SK-N-MC (cell line): ENCODE measurements at regions not wholly inside any gene's neighbourhood (a gene's known extent, or its start where the extent isn't known, plus 50 kb on each side); places are given as distances from the start of the nearest gene placed in this dataset.

ENCODE experiments used
- DNase-seq: peaks from one replicate; pipeline ENCODE4 v3.0.0-alpha.2; 2011; ENCODE audit warnings: low read depth, low spot score
- H3K27ac ChIP-seq: fragments of 200-600 bp; sonication (generic); 2 replicates; pipeline ENCODE4 v1.5.1; 2016; ENCODE audit warnings: mixed run types
- H3K36me3 ChIP-seq: fragments of 200-600 bp; sonication (generic); 2 replicates; pipeline ENCODE4 v1.6.1; 2017; ENCODE audit warnings: antibody characterized with exemption, low read length, mixed read lengths; ENCODE audit not compliant: insufficient read depth
- H3K4me3 ChIP-seq: fragments of 200-600 bp; sonication (generic); 2 replicates; pipeline ENCODE4 v1.5.1; 2016
- H3K9ac ChIP-seq: fragments of 200-600 bp; sonication (generic); 2 replicates; pipeline ENCODE4 v1.8.0; 2017; ENCODE audit warnings: mixed run types, mixed read lengths; ENCODE audit not compliant: insufficient read length
- H3K9me3 ChIP-seq: fragments of 200-600 bp; sonication (generic); 2 replicates; pipeline ENCODE4 v1.6.1; 2017; ENCODE audit warnings: low read depth, mild to moderate bottlenecking, antibody characterized with exemption, low read length, moderate library complexity, mixed read lengths
- EZH2 ChIP-seq: fragments of 200-600 bp; sonication (generic); IDR thresholded peaks from one replicate; pipeline ENCODE4 v1.6.1; 2017; ENCODE audit warnings: antibody characterized with exemption
- FOXP2 ChIP-seq: optimal IDR thresholded peaks from 2 replicates; pipeline ENCODE3; 2011; ENCODE audit warnings: mild to moderate bottlenecking, moderate library complexity; ENCODE audit not compliant: insufficient read depth; ENCODE audit errors: extremely low read length, control extremely low read depth
- POLR2AphosphoS5 ChIP-seq: IDR thresholded peaks from 2 replicates; pipeline ENCODE4 v1.6.1; 2012; ENCODE audit warnings: mild to moderate bottlenecking, low read depth, low read length, borderline replicate concordance

DNA sequence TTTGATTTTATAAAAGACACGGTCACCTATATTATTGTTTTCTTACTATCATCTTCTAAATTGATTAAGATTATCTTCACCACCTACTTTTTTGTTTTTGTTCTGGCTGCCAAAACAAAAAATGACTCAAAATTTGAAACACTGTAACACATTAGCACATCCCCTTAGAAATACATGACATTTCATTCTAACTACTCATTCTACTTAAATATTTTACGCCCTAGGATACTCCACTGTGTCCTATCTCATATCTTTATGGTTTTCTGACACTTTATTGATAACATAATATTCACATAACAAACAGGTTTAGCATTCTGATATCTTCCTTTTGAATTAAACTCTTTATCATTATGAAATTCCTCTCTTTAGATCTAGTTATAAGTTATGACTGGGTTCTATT, 656.2 kb downstream of the GBE1 start:
- Histone ChIP-seq H3K4me3 (no peak overlapping the region), H3K9me3 (no peaks in the 10 kb centered on the region), H3K36me3 (no peaks in the 10 kb centered on the region), H3K9ac (no peak overlapping the region), H3K27ac (no peak overlapping the region)
- TF ChIP-seq EZH2 = no peak
- no peak for TF ChIP-seq FOXP2
- no peak for TF ChIP-seq POLR2AphosphoS5
- DNase-seq = no peak

DNA sequence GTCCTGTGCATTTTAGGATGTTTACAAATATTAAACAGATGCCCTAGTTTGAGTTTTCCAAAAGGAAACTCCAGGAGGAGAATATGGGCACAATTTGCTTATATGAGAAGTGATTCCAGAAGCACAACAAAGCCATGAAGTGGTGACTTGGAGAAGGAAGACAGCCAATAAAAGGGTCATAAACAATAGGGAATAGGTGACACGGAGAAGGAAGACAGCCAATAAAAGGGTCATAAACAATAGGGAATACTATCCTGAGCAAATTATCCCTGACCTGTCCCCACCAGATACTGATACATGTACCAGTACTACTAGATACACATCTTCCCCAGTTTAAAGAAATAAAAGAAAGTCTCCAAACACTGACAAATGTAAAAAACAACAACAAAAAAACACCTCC, 663.6 kb downstream of the GBE1 start:
- TF ChIP-seq POLR2AphosphoS5 (no peak), EZH2 (no peak), FOXP2 (no peak)
- Histone ChIP-seq H3K27ac (no peak overlapping the region), H3K36me3 (no peaks in the 10 kb centered on the region), H3K4me3 (no peak overlapping the region), H3K9me3 (no peaks in the 10 kb centered on the region), H3K9ac (no peak overlapping the region)
- no peak for DNase-seq

DNA sequence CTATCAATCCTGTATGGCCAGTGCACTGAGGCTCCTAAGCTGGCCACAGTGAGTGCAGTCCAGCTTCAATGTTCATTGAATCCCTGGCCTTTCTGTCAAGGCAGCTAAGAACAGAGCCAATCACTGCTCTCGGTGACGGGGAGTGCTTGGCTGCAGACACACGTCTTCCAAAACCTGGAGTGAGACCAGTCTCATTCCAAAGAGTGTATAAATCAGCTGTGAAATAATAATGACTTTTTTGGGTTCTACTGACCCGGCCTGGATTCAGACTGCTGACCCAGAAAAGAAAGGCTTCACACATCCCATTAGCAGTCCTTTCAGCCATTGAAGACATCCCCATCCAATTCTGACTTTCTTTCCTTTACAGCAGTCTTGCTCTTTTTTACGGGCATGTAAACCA, 665.5 kb downstream of the GBE1 start:
- H3K36me3 ChIP-seq = no peaks in the 10 kb centered on the region
- no peak overlapping the region for H3K27ac ChIP-seq
- H3K4me3 ChIP-seq = no peak overlapping the region
- TF ChIP-seq EZH2 (no peak), FOXP2 (no peak), POLR2AphosphoS5 (no peak)
- DNase-seq = no peak
- H3K9me3 ChIP-seq = no peaks in the 10 kb centered on the region
- H3K9ac ChIP-seq = no peak overlapping the region

DNA sequence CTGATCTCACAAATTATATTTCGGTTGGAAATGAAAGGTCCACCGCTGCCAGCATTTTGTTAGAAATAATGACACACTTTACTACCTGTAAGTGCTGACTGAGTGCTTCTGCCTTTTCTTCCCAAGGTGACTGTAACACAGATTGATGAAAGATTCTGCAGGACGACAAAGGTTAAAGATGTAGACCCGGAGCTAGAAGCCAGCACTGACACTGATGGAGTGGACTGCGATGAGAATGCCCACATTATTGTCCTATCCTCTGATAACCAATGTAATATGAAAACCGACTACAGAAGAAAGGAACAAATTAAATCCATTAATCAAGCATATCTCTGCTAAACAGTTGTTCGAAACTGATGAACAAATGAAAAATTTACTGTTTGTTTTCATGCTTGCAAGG, 666.5 kb downstream of the GBE1 start:
- no peak for TF ChIP-seq FOXP2
- TF ChIP-seq POLR2AphosphoS5 = no peak
- TF ChIP-seq EZH2 = no peak
- H3K36me3 ChIP-seq = no peaks in the 10 kb centered on the region
- no peak for DNase-seq
- no peak overlapping the region for H3K27ac ChIP-seq
- no peaks in the 10 kb centered on the region for H3K9me3 ChIP-seq
- H3K9ac ChIP-seq = no peak overlapping the region
- H3K4me3 ChIP-seq = no peak overlapping the region

DNA sequence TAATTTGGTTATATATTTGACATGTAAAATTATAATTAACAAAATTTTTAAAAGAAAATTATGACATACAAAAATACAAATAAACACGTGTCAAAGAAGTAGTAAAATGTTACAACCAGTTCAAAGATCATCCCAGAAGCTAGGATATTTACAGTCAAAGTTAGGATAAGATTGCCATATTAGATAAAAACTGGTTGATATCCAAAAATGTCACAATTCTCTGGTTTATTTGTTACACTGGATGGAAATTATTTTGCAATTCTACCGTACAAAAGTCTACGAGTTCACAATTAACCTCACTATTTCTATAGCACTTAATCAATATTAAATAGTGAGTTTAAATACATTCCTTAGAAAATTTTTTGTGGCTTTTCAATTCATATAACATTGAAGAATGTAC, 673.8 kb downstream of the GBE1 start:
- no peak for DNase-seq
- Histone ChIP-seq H3K36me3 (no peaks in the 10 kb centered on the region), H3K4me3 (no peak overlapping the region), H3K27ac (no peak overlapping the region), H3K9ac (no peak overlapping the region), H3K9me3 (no peaks in the 10 kb centered on the region)
- TF ChIP-seq POLR2AphosphoS5 = no peak
- TF ChIP-seq EZH2 = no peak
- no peak for TF ChIP-seq FOXP2

DNA sequence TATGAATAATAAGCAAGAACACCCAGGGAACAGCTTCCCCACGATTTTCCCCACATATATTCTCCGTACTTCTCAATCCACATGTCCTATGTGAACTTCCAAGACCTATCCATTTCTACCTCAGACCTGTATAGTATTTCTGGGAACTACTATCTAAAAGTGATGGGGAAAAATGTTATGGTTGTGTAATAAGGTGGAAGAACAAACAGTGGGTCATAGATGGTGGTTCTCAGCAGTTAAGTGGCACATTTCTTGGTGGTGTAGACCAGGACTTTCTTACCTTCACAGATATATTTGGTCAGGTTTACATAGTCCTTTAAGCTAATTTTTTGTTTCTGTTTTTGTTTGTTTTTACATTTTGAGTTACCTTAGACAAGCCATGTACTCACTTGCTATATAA, 675.1 kb downstream of the GBE1 start:
- H3K9ac ChIP-seq = no peak overlapping the region

DNA sequence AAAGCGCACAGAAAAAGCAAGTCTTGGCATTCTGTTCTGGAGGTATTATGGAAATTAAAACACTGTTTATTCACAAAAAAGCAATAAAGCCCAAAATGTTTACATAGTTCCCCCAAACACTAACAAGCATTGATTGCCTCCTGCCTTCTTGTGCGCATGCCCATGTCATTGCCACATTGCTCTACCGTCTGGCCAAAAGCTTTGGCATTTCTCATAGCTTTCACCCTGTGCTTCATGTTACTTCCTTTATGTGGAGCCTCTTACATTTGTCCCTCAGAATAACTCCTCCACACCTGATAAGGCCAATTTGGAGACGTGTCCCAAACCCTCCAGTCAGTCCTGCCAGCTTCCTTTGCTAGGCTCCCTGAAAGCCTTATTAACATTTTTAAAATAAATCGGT, 680.8 kb downstream of the GBE1 start:
- Histone ChIP-seq H3K27ac (no peak overlapping the region), H3K9ac (no peak overlapping the region), H3K36me3 (no peaks in the 10 kb centered on the region), H3K9me3 (no peaks in the 10 kb centered on the region), H3K4me3 (no peak overlapping the region)
- DNase-seq = no peak
- no peak for TF ChIP-seq POLR2AphosphoS5
- no peak for TF ChIP-seq FOXP2
- no peak for TF ChIP-seq EZH2

More for the DNA sequence above, 675.1 kb downstream of the GBE1 start:
- Histone ChIP-seq H3K27ac (no peak overlapping the region), H3K9me3 (no peaks in the 10 kb centered on the region), H3K4me3 (no peak overlapping the region), H3K36me3 (no peaks in the 10 kb centered on the region)
- TF ChIP-seq POLR2AphosphoS5 = no peak
- TF ChIP-seq EZH2 = no peak
- TF ChIP-seq FOXP2 = no peak
- no peak for DNase-seq

DNA sequence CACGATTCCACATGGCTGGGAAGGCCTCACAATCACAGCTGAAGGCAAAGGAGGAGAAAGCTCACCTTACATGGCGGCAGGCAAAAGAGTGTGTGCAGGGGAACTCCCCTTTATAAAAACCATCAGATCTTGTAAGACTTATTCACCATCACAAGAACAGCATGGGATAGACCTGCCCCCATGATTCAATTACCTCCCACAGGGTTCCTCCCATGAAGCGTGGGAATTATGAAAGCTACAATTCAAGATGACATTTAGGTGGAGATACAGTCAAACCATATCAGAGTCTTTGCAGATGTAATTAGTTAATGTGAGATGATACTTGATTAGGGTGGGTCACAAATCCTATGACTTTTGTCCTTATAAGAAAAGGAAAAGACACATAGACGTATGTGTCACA, 688.9 kb downstream of the GBE1 start:
- no peak overlapping the region for H3K4me3 ChIP-seq
- H3K36me3 ChIP-seq = no peaks in the 10 kb centered on the region
- DNase-seq = no peak
- TF ChIP-seq EZH2 = no peak
- no peak for TF ChIP-seq POLR2AphosphoS5
- no peak for TF ChIP-seq FOXP2
- H3K9ac ChIP-seq = no peak overlapping the region
- no peaks in the 10 kb centered on the region for H3K9me3 ChIP-seq
- no peak overlapping the region for H3K27ac ChIP-seq

DNA sequence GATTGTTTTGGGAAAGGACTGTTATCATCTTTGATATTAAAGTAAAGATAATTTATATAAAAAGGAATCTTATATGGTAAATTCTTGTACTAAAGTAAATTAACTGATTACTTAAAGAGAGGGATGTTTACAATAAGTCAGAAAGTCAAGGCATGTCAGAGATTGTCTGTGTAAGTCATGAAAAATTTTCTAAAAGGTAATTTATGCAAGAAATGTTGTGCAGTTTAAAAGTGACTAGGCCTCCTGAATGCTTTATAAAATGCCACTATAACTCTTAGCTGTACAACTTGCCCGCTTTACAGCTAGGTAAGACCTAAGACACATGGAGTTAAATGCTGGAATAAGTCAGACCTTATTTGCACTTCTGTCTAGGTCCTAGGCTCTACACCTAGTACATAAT, 692.9 kb downstream of the GBE1 start:
- Histone ChIP-seq H3K9ac (no peak overlapping the region), H3K4me3 (no peak overlapping the region), H3K27ac (no peak overlapping the region), H3K9me3 (no peaks in the 10 kb centered on the region), H3K36me3 (no peaks in the 10 kb centered on the region)
- TF ChIP-seq EZH2 = no peak
- no peak for TF ChIP-seq POLR2AphosphoS5
- TF ChIP-seq FOXP2 = no peak
- no peak for DNase-seq
